Subcutaneous adipose tissue (tissue), 1 donor: ENCODE measurements at regions not wholly inside any gene's neighbourhood (a gene's known extent, or its start where the extent isn't known, plus 50 kb on each side); places are given as distances from the start of the nearest gene placed in this dataset.

Source experiments
- TF ChIP-seq, protein P1 (sequence below): fragments of 450-650 bp; IDR thresholded peaks from one replicate; pipeline ENCODE4 v1.5.1; 2016; ENCODE audit warnings: low read depth, mild to moderate bottlenecking, control low read depth, antibody characterized with exemption, moderate library complexity

GRCh38 chr20:53774461-53775203 is 181.0 kb upstream of the ZNF217 start:
- TF ChIP-seq, protein P1, sequence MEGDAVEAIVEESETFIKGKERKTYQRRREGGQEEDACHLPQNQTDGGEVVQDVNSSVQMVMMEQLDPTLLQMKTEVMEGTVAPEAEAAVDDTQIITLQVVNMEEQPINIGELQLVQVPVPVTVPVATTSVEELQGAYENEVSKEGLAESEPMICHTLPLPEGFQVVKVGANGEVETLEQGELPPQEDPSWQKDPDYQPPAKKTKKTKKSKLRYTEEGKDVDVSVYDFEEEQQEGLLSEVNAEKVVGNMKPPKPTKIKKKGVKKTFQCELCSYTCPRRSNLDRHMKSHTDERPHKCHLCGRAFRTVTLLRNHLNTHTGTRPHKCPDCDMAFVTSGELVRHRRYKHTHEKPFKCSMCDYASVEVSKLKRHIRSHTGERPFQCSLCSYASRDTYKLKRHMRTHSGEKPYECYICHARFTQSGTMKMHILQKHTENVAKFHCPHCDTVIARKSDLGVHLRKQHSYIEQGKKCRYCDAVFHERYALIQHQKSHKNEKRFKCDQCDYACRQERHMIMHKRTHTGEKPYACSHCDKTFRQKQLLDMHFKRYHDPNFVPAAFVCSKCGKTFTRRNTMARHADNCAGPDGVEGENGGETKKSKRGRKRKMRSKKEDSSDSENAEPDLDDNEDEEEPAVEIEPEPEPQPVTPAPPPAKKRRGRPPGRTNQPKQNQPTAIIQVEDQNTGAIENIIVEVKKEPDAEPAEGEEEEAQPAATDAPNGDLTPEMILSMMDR = peak; percentile 95

- TF ChIP-seq, protein P1 = no peak
Measured at GRCh38 chr20:53773792-53774401, 180.3 kb upstream of the ZNF217 start.

DNA sequence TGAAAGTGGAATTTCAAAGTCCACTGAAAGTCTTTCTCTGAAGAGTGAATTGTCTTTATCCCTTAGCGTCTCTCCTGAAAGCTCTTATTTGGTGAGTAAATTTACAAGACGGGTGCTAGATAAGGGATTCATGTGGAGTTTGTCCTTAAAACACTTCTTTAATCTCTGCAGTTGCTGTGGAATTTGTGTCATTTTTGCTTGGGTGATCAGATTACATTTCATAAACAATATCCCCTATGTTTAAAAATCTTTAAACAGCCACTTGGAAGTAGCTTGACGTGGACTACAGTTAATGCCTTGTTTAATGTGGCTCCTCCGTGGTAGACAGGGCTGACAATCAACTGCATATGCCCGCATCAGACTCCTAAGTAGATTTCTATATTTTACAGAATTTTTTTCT is 175.4 kb upstream of the ZNF217 start:
- TF ChIP-seq, protein P1 = no peak

- TF ChIP-seq, protein P1 = no peak
Measured at GRCh38 chr20:53768329-53768728, 174.7 kb upstream of the ZNF217 start.

- TF ChIP-seq, protein P1 = peak; percentile 81
Measured at GRCh38 chr20:53767206-53767930, 173.7 kb upstream of the ZNF217 start.

GRCh38 chr20:53764415-53764800 is 170.8 kb upstream of the ZNF217 start:
- TF ChIP-seq, protein P1 = peak; percentile 93

DNA sequence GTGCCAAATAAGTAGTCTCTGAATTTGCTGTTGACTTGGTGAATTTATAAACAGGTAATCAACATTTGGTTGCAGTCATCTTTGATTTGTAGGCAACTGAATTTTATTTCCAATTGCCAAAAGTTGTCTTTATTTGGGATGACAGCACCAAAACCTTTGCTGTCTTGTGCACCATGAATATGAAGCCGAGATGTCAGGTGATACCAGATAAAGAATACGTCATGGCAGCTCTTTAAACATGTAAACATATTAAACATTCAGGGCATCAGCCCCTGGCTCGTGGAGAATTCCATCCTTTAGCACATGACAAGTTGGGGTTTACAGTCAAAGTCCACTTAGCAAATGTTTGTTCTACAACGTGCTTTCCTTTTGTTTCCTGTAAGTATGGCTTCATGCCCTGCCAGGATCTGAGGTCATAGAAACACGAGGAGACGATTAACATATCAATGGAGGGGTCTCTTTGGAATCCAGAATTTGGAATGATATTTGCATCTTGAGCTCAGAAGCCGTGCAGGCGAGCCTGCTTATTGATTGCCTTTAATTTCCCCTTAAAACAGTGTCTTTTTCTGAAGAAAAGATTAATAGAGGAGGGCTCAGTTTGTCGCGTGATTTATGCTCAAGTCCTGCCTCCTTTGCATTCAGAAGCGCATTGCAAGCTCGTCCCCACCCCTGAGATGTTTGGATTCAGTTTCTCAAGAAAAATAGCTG is 170.2 kb upstream of the ZNF217 start:
- TF ChIP-seq, protein P1 = peak; percentile 1
